GM12878 (cell line): ENCODE measurements at regions not wholly inside any gene's neighbourhood (a gene's known extent, or its start where the extent isn't known, plus 50 kb on each side); places are given as distances from the start of the nearest gene placed in this dataset.

Experiments used
- ATAC-seq: fragments of 200-7000 bp; cut with Tn5 transposase; 3 replicates; pipeline ENCODE4 v1.9.1; 2020; ENCODE audit warnings: mild to moderate bottlenecking, moderate library complexity
- BruUV-seq: library from RNA; stranded (reverse); fragments of 400-500 nt; replicated peaks from 2 replicates; lab custom pipeline; 2021; lab: Mats Ljungman, UMichigan
- CTCF ChIA-PET: fragments of 300-600 bp; sonication (Branson Sonifier 250); formaldehyde crosslinking; extraction: SDS; loops from one replicate; lab custom pipeline; 2021; ENCODE audit warnings: inconsistent platforms; lab: Yijun Ruan, JAX
- POLR2A ChIA-PET: fragments of 350-600 bp; formaldehyde crosslinking; extraction: SDS; loops from one replicate; lab custom pipeline; 2021; ENCODE audit warnings: inconsistent platforms; lab: Charles Lee
- RAD21 ChIA-PET: fragments of 300-600 bp; sonication (Branson Sonifier 250); formaldehyde crosslinking; loops from one replicate; lab custom pipeline; 2023; ENCODE audit warnings: antibody characterized with exemption; ENCODE audit not compliant: unreplicated experiment; lab: Charles Lee
- SMC1A ChIA-PET: fragments of 300-600 bp; sonication (Branson Sonifier 250); formaldehyde crosslinking; loops from one replicate; lab custom pipeline; 2023; ENCODE audit not compliant: unreplicated experiment, uncharacterized antibody; lab: Charles Lee
- DNase-seq: peaks from one replicate; pipeline ENCODE4 v3.0.0-alpha.2; 2011; ENCODE audit warnings: low read depth, low spot score
- FAIRE-seq: peaks from 3 replicates; lab custom pipeline; 2011; peaks lifted over from hg19 to GRCh38; lab: Jason Lieb, UNC
- H2AFZ ChIP-seq: 2 replicates; pipeline ENCODE4 v1.6.0; 2011; ENCODE audit warnings: low read depth, low read length, control low read depth; ENCODE audit not compliant: control insufficient read depth
- H3K27ac ChIP-seq: 2 replicates; pipeline ENCODE4 v1.5.1; 2011; ENCODE audit warnings: control low read depth; ENCODE audit not compliant: control insufficient read depth, insufficient read depth
- H3K27me3 ChIP-seq, 2 experiments: replicated peaks in 1 of 2; 2 replicates each; pipeline versions ENCODE4 v1.6.0 to v1.6.1; 2011; ENCODE audit warnings: low read length in 1 of 2; ENCODE audit not compliant: control insufficient read depth in 2 of 2, insufficient read depth in 2 of 2
- H3K36me3 ChIP-seq, 2 experiments: 2 replicates each; pipeline ENCODE4 v1.5.1; 2011; ENCODE audit warnings: low read length in 1 of 2; ENCODE audit not compliant: control insufficient read depth in 2 of 2, insufficient read depth in 2 of 2
- H3K4me1 ChIP-seq: 2 replicates; pipeline ENCODE4 v1.6.1; 2011; ENCODE audit warnings: mild to moderate bottlenecking, low read length, moderate library complexity, mixed read lengths; ENCODE audit not compliant: control insufficient read depth, insufficient read depth
- H3K4me2 ChIP-seq: 2 replicates; pipeline ENCODE4 v1.6.0; 2011; ENCODE audit warnings: control low read depth; ENCODE audit not compliant: control insufficient read depth, insufficient read depth
- H3K4me3 ChIP-seq: fragments of 200-600 bp; sonication (generic); 2 replicates; pipeline ENCODE4 v1.5.1; 2016
- H3K79me2 ChIP-seq: 2 replicates; pipeline ENCODE4 v1.6.0; 2011; ENCODE audit warnings: low read length; ENCODE audit not compliant: control insufficient read depth, insufficient read depth
- H3K9ac ChIP-seq: 2 replicates; pipeline ENCODE4 v1.8.0; 2011; ENCODE audit warnings: low read length, control low read depth, mixed read lengths; ENCODE audit not compliant: control insufficient read depth, insufficient read depth
- H3K9me3 ChIP-seq: replicated peaks from 3 replicates; pipeline ENCODE4 v1.5.1; 2011; ENCODE audit warnings: mild to moderate bottlenecking, low read length; ENCODE audit not compliant: control insufficient read depth, insufficient read depth
- H4K20me1 ChIP-seq: 2 replicates; pipeline ENCODE4 v1.6.0; 2011; ENCODE audit not compliant: control insufficient read depth, insufficient read depth
- BHLHE40 ChIP-seq, 2 experiments: fragments of 450-650 bp in 1 of 2; IDR thresholded peaks; 2 replicates each; pipeline ENCODE4 v1.6.1; 2011 to 2017; ENCODE audit warnings: low read depth in 2 of 2, borderline replicate concordance in 1 of 2, improper control_type of control experiment in 1 of 2, low read length in 1 of 2, mild to moderate bottlenecking in 1 of 2
- BRCA1 ChIP-seq: IDR thresholded peaks from 2 replicates; pipeline ENCODE4 v1.6.1; 2011; ENCODE audit warnings: low read depth, low read length, improper control_type of control experiment
- CBFB ChIP-seq: IDR thresholded peaks from 2 replicates; pipeline ENCODE4 v1.6.1; 2016; ENCODE audit warnings: antibody characterized with exemption, low read depth
- CBX3 ChIP-seq: fragments of 200-600 bp; sonication (generic); IDR thresholded peaks from 2 replicates; pipeline ENCODE4 v1.6.1; 2016; ENCODE audit warnings: low read depth, borderline replicate concordance
- CEBPB ChIP-seq, 2 experiments: fragments of 150-350 bp in 1 of 2; IDR thresholded peaks; 2 replicates each; pipeline ENCODE4 v1.6.1; 2012 to 2014; ENCODE audit warnings: low read depth in 2 of 2, low read length in 2 of 2, borderline replicate concordance in 1 of 2, inconsistent platforms in 1 of 2
- EED ChIP-seq: sonication (generic); IDR thresholded peaks from 2 replicates; pipeline ENCODE4 v1.6.1; 2016; ENCODE audit warnings: antibody characterized with exemption, low read depth
- ESRRA ChIP-seq: IDR thresholded peaks from 2 replicates; pipeline ENCODE4 v1.6.1; 2012; ENCODE audit warnings: mild to moderate bottlenecking, low read length, improper control_type of control experiment
- EZH2 ChIP-seq: IDR thresholded peaks from 2 replicates; pipeline ENCODE4 v1.6.1; 2012; ENCODE audit warnings: low read depth, mild to moderate bottlenecking, control low read depth, inconsistent platforms, low read length, borderline replicate concordance; ENCODE audit not compliant: control insufficient read depth
- HSF1 ChIP-seq: fragments of 150-350 bp; IDR thresholded peaks from 2 replicates; pipeline ENCODE4 v1.6.1; 2014; ENCODE audit warnings: mild to moderate bottlenecking, low read depth, low read length
- IKZF1 ChIP-seq: fragments of 450-650 bp; conservative IDR thresholded peaks from 2 replicates; pipeline ENCODE4 v1.6.1; 2017; ENCODE audit warnings: antibody characterized with exemption, mild to moderate bottlenecking
- JUNB ChIP-seq: IDR thresholded peaks from 2 replicates; pipeline ENCODE4 v1.6.1; 2016; ENCODE audit warnings: antibody characterized with exemption, mild to moderate bottlenecking
- MAX ChIP-seq: IDR thresholded peaks from 2 replicates; pipeline ENCODE4 v1.6.1; 2012; ENCODE audit warnings: low read depth, low read length, improper control_type of control experiment
- MXI1 ChIP-seq: fragments of 150-350 bp; IDR thresholded peaks from 2 replicates; pipeline ENCODE4 v1.6.1; 2011; ENCODE audit warnings: low read depth, mild to moderate bottlenecking, inconsistent platforms, low read length, improper control_type of control experiment
- NFIC ChIP-seq: IDR thresholded peaks from 2 replicates; pipeline ENCODE4 v1.6.1; 2012; ENCODE audit warnings: low read depth, mild to moderate bottlenecking, inconsistent platforms, low read length, moderate library complexity
- RELA ChIP-seq: fragments of 450-650 bp; IDR thresholded peaks from 2 replicates; pipeline ENCODE4 v1.8.0; 2014; ENCODE audit warnings: borderline replicate concordance; ENCODE audit not compliant: partially characterized antibody
- SP1 ChIP-seq: IDR thresholded peaks from one replicate; pipeline ENCODE4 v1.6.1; 2011; ENCODE audit warnings: low read depth, low read length
- SRF ChIP-seq, 2 experiments: IDR thresholded peaks; 2 replicates each; pipeline ENCODE4 v1.6.1; 2011; ENCODE audit warnings: low read depth in 2 of 2, low read length in 2 of 2, mild to moderate bottlenecking in 1 of 2, moderate library complexity in 1 of 2
- TAF1 ChIP-seq: IDR thresholded peaks from 2 replicates; pipeline ENCODE4 v1.6.1; 2011; ENCODE audit warnings: mild to moderate bottlenecking, low read depth, low read length, borderline replicate concordance
- USF1 ChIP-seq: IDR thresholded peaks from 2 replicates; pipeline ENCODE4 v1.6.1; 2011; ENCODE audit warnings: borderline replicate concordance, low read depth, mild to moderate bottlenecking, moderate library complexity, mixed read lengths, low read length; ENCODE audit not compliant: insufficient read depth; ENCODE audit errors: extremely low read length
- in situ Hi-C: fragments of 300-500 bp; cut with MboI; formaldehyde crosslinking; loops from 9 replicates; pipeline ENCODE4 v1.14.3; 2018; ENCODE audit warnings: mixed read lengths
- intact Hi-C: fragments of 100-400 bp; cut with micrococcal nuclease; formaldehyde crosslinking; loops from one replicate; pipeline ENCODE4 v1.14.2; 2022; ENCODE audit not compliant: unreplicated experiment

GRCh38 chr14:42013559-42013958 lies 406.9 kb downstream of the LRFN5 start (continued):
- no peak for TF ChIP-seq HSF1

GRCh38 chr14:42013153-42013552 lies 406.5 kb downstream of the LRFN5 start:
- Histone ChIP-seq H2AFZ (no peak overlapping the region), H4K20me1 (no peaks in the 10 kb centered on the region), H3K9me3 (no peaks in the 10 kb centered on the region), H3K36me3 (no peaks in the 10 kb centered on the region), H3K79me2 (no peaks in the 10 kb centered on the region), H3K4me1 (no peaks in the 10 kb centered on the region), H3K27me3 (no peaks in the 10 kb centered on the region), H3K4me3 (no peak overlapping the region), H3K4me2 (no peak overlapping the region), H3K27ac (no peak overlapping the region), H3K9ac (no peak overlapping the region)
- no peak for ATAC-seq
- in situ Hi-C loops (no loop called here), intact Hi-C loops (no loop called here)
- DNase-seq, result no peak
- POLR2A ChIA-PET, result no interaction called here
- no TSS peak for BruUV-seq
- CTCF ChIA-PET, result no interaction called here
- no peak for FAIRE-seq
- no peak for TF ChIP-seq ESRRA
- no peak for TF ChIP-seq SRF (IDR thresholded peaks at IDR 0.05; ENCODE audit: low read depth in 2 of 2, low read length in 2 of 2)
- no peak for TF ChIP-seq BHLHE40 (IDR thresholded peaks at IDR 0.05; ENCODE audit: borderline replicate concordance in 1 of 2, low read depth in 2 of 2, low read length in 1 of 2)
- no peak for TF ChIP-seq MAX
- no peak for TF ChIP-seq MXI1
- no peak for TF ChIP-seq NFIC
- no peak for TF ChIP-seq IKZF1
- TF ChIP-seq CBFB, result no peak
- TF ChIP-seq RELA, result no peak
- TF ChIP-seq EZH2, result no peak
- TF ChIP-seq JUNB, result no peak
- TF ChIP-seq EED, result no peak
- no peak for TF ChIP-seq USF1
- TF ChIP-seq SP1, result no peak
- TF ChIP-seq CEBPB (IDR thresholded peaks at IDR 0.05; ENCODE audit: borderline replicate concordance in 1 of 2, low read depth in 2 of 2, low read length in 2 of 2), result no peak
- no peak for TF ChIP-seq CBX3
- TF ChIP-seq BRCA1, result no peak
- TF ChIP-seq TAF1, result no peak
- SMC1A ChIA-PET, result interaction anchor here (0.6 kb wide), 1 partner anchor 26 kb away, joined by 3 read pairs; no protein-coding TSS in a partner anchor
- RAD21 ChIA-PET, result no interaction called here
